ENCODE measurements at regions not wholly inside any gene's neighbourhood (a gene's known extent, or its start where the extent isn't known, plus 50 kb on each side); places are given as distances from the start of the nearest gene placed in this dataset.

GRCh38 chr1:34306568-34306967 lies 129.9 kb downstream of the C1orf94 start:
- H3F3A ChIP-seq (replicated peaks; ENCODE audit: low read depth), result no peaks in the 10 kb centered on the region
- no peak overlapping the region for H3K4me3 ChIP-seq
- Mint-ChIP-seq H3K4me3 (no peak overlapping the region), H3K27ac (no peak overlapping the region), H3K4me1 (no peaks in the 10 kb centered on the region), H3K36me3 (ENCODE audit: low read depth) (no peaks in the 10 kb centered on the region), H3K9me3 (peaks cover 7% of the 10 kb centered on the region; the same call in 2 of the 3 replicates), H3K27me3 (ENCODE audit: insufficient read depth, low read depth, poor library complexity) (peaks cover 2% of the 10 kb centered on the region)
- no peak for ATAC-seq
- no peaks in the 10 kb centered on the region for H3K27me3 ChIP-seq (ENCODE audit: insufficient read depth)
- no peak overlapping the region for H3K4me2 ChIP-seq
- no peak overlapping the region for H2AFZ ChIP-seq
- H3K4me1 ChIP-seq (ENCODE audit: insufficient read depth), result no peaks in the 10 kb centered on the region
- TF ChIP-seq EZH2phosphoT487 (IDR thresholded peaks at IDR 0.05; ENCODE audit: unreplicated experiment) (no peak), ZNF331 (CRISPR knock-in tag; IDR thresholded peaks at IDR 0.05; ENCODE audit: low read depth) (no peak), NANOG (IDR thresholded peaks at IDR 0.05; ENCODE audit: borderline replicate concordance) (no peak), ZNF114 (CRISPR knock-in tag; IDR thresholded peaks at IDR 0.05) (no peak), STAT1 (IDR thresholded peaks at IDR 0.05; ENCODE audit: unreplicated experiment) (no peak), ETS1 (IDR thresholded peaks at IDR 0.05) (no peak), CREB1 (CRISPR knock-in tag; IDR thresholded peaks at IDR 0.05; ENCODE audit: low read depth) (no peak), JUNB (IDR thresholded peaks at IDR 0.05; ENCODE audit: unreplicated experiment) (no peak)
- TF ChIP-seq, protein P1, sequence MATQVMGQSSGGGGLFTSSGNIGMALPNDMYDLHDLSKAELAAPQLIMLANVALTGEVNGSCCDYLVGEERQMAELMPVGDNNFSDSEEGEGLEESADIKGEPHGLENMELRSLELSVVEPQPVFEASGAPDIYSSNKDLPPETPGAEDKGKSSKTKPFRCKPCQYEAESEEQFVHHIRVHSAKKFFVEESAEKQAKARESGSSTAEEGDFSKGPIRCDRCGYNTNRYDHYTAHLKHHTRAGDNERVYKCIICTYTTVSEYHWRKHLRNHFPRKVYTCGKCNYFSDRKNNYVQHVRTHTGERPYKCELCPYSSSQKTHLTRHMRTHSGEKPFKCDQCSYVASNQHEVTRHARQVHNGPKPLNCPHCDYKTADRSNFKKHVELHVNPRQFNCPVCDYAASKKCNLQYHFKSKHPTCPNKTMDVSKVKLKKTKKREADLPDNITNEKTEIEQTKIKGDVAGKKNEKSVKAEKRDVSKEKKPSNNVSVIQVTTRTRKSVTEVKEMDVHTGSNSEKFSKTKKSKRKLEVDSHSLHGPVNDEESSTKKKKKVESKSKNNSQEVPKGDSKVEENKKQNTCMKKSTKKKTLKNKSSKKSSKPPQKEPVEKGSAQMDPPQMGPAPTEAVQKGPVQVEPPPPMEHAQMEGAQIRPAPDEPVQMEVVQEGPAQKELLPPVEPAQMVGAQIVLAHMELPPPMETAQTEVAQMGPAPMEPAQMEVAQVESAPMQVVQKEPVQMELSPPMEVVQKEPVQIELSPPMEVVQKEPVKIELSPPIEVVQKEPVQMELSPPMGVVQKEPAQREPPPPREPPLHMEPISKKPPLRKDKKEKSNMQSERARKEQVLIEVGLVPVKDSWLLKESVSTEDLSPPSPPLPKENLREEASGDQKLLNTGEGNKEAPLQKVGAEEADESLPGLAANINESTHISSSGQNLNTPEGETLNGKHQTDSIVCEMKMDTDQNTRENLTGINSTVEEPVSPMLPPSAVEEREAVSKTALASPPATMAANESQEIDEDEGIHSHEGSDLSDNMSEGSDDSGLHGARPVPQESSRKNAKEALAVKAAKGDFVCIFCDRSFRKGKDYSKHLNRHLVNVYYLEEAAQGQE (IDR thresholded peaks at IDR 0.05; ENCODE audit: unreplicated experiment), result no peak
- TF ChIP-seq, protein P2, sequence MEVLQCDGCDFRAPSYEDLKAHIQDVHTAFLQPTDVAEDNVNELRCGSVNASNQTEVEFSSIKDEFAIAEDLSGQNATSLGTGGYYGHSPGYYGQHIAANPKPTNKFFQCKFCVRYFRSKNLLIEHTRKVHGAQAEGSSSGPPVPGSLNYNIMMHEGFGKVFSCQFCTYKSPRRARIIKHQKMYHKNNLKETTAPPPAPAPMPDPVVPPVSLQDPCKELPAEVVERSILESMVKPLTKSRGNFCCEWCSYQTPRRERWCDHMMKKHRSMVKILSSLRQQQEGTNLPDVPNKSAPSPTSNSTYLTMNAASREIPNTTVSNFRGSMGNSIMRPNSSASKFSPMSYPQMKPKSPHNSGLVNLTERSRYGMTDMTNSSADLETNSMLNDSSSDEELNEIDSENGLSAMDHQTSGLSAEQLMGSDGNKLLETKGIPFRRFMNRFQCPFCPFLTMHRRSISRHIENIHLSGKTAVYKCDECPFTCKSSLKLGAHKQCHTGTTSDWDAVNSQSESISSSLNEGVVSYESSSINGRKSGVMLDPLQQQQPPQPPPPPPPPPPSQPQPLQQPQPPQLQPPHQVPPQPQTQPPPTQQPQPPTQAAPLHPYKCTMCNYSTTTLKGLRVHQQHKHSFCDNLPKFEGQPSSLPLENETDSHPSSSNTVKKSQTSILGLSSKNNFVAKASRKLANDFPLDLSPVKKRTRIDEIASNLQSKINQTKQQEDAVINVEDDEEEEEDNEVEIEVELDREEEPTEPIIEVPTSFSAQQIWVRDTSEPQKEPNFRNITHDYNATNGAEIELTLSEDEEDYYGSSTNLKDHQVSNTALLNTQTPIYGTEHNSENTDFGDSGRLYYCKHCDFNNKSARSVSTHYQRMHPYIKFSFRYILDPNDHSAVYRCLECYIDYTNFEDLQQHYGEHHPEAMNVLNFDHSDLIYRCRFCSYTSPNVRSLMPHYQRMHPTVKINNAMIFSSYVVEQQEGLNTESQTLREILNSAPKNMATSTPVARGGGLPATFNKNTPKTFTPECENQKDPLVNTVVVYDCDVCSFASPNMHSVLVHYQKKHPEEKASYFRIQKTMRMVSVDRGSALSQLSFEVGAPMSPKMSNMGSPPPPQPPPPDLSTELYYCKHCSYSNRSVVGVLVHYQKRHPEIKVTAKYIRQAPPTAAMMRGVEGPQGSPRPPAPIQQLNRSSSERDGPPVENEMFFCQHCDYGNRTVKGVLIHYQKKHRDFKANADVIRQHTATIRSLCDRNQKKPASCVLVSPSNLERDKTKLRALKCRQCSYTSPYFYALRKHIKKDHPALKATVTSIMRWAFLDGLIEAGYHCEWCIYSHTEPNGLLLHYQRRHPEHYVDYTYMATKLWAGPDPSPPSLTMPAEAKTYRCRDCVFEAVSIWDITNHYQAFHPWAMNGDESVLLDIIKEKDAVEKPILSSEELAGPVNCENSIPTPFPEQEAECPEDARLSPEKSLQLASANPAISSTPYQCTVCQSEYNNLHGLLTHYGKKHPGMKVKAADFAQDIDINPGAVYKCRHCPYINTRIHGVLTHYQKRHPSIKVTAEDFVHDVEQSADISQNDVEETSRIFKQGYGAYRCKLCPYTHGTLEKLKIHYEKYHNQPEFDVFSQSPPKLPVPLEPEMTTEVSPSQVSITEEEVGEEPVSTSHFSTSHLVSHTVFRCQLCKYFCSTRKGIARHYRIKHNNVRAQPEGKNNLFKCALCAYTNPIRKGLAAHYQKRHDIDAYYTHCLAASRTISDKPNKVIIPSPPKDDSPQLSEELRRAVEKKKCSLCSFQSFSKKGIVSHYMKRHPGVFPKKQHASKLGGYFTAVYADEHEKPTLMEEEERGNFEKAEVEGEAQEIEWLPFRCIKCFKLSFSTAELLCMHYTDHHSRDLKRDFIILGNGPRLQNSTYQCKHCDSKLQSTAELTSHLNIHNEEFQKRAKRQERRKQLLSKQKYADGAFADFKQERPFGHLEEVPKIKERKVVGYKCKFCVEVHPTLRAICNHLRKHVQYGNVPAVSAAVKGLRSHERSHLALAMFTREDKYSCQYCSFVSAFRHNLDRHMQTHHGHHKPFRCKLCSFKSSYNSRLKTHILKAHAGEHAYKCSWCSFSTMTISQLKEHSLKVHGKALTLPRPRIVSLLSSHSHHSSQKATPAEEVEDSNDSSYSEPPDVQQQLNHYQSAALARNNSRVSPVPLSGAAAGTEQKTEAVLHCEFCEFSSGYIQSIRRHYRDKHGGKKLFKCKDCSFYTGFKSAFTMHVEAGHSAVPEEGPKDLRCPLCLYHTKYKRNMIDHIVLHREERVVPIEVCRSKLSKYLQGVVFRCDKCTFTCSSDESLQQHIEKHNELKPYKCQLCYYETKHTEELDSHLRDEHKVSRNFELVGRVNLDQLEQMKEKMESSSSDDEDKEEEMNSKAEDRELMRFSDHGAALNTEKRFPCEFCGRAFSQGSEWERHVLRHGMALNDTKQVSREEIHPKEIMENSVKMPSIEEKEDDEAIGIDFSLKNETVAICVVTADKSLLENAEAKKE (CRISPR knock-in tag; IDR thresholded peaks at IDR 0.05), result no peak
- TF ChIP-seq, protein P3, sequence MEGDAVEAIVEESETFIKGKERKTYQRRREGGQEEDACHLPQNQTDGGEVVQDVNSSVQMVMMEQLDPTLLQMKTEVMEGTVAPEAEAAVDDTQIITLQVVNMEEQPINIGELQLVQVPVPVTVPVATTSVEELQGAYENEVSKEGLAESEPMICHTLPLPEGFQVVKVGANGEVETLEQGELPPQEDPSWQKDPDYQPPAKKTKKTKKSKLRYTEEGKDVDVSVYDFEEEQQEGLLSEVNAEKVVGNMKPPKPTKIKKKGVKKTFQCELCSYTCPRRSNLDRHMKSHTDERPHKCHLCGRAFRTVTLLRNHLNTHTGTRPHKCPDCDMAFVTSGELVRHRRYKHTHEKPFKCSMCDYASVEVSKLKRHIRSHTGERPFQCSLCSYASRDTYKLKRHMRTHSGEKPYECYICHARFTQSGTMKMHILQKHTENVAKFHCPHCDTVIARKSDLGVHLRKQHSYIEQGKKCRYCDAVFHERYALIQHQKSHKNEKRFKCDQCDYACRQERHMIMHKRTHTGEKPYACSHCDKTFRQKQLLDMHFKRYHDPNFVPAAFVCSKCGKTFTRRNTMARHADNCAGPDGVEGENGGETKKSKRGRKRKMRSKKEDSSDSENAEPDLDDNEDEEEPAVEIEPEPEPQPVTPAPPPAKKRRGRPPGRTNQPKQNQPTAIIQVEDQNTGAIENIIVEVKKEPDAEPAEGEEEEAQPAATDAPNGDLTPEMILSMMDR (conservative IDR thresholded peaks at IDR 0.05; ENCODE audit: low read depth in 2 of 2), result no peak
- no peak for DNase-seq (ENCODE audit: low spot score)
- H3K79me2 ChIP-seq (replicated peaks; ENCODE audit: insufficient read depth), result no peaks in the 10 kb centered on the region
- H3K9me2 ChIP-seq (ENCODE audit: insufficient read depth), result peaks cover 3% of the 10 kb centered on the region; the same call in 1 of the 2 replicates
- no peaks in the 10 kb centered on the region for H4K20me1 ChIP-seq (replicated peaks; ENCODE audit: insufficient read depth)
- H3K27ac ChIP-seq (ENCODE audit: low read depth), result no peak overlapping the region
- no peaks in the 10 kb centered on the region for H3K36me3 ChIP-seq (ENCODE audit: insufficient read depth)

All from GM23338 (cell line).